GM13976 (cell line): ENCODE measurements at regions not wholly inside any gene's neighbourhood (a gene's known extent, or its start where the extent isn't known, plus 50 kb on each side); places are given as distances from the start of the nearest gene placed in this dataset.

Source experiments
- DNase-seq: peaks from one replicate; pipeline ENCODE4 v3.0.0; 2012; ENCODE audit warnings: low spot score
- in situ Hi-C: fragments of 300-500 bp; cut with MboI; formaldehyde crosslinking; loops from one replicate; pipeline ENCODE4 v1.12.0; 2022; ENCODE audit warnings: low sequenced_read_pairs, mixed read lengths, inconsistent platforms; ENCODE audit not compliant: unreplicated experiment
- TF ChIP-seq, protein P1 (sequence below): IDR thresholded peaks from 2 replicates; pipeline ENCODE4 v1.5.1; 2012; ENCODE audit warnings: borderline replicate concordance, mild to moderate bottlenecking; ENCODE audit not compliant: insufficient read depth; ENCODE audit errors: extremely low read depth, missing control alignments, control extremely low read depth

DNA sequence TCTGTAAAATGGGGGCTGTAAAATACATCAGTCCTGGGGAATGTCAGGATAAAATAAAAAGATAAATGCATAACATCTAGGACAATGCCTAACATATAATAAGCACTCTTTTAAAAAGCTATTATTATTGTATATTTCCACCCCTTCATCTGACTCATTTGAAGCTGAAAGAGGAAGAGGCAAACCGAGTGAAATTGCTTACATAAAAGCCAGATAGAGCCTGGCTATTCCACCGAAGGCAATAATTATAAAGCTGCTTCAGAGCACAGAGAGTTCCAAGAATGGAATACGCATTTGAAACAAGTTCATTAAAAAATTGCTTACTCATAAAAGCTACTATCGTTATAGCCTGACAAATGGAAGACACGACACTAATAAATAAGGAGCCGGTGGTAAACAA is 186.1 kb upstream of the CAMK1G start:
- TF ChIP-seq, protein P1, sequence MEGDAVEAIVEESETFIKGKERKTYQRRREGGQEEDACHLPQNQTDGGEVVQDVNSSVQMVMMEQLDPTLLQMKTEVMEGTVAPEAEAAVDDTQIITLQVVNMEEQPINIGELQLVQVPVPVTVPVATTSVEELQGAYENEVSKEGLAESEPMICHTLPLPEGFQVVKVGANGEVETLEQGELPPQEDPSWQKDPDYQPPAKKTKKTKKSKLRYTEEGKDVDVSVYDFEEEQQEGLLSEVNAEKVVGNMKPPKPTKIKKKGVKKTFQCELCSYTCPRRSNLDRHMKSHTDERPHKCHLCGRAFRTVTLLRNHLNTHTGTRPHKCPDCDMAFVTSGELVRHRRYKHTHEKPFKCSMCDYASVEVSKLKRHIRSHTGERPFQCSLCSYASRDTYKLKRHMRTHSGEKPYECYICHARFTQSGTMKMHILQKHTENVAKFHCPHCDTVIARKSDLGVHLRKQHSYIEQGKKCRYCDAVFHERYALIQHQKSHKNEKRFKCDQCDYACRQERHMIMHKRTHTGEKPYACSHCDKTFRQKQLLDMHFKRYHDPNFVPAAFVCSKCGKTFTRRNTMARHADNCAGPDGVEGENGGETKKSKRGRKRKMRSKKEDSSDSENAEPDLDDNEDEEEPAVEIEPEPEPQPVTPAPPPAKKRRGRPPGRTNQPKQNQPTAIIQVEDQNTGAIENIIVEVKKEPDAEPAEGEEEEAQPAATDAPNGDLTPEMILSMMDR, result no peak
- in situ Hi-C loops, result no loop called here
- DNase-seq, result no peak

DNA sequence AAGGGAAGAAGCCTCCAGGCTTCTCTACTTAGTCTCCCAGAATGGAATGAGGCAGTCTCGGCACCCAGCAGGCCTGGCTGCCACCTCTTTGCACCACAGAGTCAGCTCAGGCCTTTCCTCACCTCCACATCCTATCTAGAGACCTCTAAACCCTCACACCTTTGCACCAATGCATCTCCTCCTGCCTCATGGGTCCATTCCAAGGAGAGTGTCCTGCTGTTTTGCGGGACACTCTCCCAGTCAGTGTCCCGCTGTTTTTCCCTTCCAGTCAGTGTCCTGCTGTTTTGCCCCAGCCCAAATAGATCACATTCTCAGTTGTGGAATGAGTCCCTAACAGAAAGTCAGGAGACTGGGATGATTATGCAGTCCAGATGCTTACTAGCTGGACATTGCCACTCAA is 185.6 kb upstream of the CAMK1G start:
- in situ Hi-C loops, result no loop called here
- DNase-seq, result no peak

DNA sequence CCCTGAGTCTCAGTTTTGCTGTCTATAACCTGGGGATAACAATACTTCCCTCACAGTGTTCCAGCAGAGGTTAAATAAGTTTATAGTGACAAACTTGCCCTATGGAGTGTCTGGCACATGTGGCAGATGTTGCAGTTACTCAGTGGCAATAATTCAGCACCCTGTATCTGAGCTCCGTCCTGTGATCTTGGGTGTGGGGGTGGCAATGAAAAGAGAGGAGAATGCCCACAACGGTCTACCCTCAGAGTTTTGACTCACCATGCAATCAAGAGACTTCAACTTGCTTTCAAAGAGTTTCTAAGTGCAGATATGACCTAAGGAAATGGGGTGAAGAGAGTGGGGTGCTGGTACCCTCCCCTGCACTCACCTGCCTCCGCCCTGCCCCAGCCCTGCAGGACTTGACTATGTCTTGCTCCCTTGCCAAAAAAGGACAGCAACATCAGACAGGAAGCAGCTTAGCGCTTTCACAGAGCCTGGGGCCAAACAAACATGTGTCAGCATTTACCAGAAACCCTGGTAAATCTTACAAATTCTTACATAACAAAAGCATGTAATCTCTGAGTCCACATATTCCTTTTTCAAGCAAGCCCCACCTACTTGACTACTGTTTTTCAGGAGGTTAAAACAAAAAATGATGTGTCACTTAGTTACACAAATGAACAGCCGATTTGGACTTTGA is 185.1 kb upstream of the CAMK1G start:
- DNase-seq, result no peak
- TF ChIP-seq, protein P1, result no peak
- in situ Hi-C loops, result no loop called here

More for the DNA sequence above, 185.6 kb upstream of the CAMK1G start:
- TF ChIP-seq, protein P1, result no peak

DNA sequence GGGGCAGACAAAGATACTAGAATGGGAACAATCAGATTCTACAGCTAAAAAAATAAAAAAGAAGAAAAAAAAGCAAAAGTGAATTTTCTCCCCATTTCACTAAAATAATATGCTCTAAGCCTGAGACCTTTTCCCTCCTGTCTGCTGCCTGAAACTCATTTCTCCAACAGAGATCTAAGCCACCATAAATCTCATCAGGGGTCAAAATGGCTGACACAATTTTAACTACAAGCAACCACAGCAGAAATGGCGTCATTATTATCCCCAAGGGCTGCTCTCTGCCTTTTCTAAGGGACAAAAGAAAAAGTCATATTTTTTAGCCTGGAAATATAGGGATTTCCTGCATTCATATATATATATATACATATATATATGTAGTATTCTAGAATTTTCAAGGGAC is 183.7 kb upstream of the CAMK1G start:
- DNase-seq, result no peak
- TF ChIP-seq, protein P1, result no peak
- in situ Hi-C loops, result no loop called here

DNA sequence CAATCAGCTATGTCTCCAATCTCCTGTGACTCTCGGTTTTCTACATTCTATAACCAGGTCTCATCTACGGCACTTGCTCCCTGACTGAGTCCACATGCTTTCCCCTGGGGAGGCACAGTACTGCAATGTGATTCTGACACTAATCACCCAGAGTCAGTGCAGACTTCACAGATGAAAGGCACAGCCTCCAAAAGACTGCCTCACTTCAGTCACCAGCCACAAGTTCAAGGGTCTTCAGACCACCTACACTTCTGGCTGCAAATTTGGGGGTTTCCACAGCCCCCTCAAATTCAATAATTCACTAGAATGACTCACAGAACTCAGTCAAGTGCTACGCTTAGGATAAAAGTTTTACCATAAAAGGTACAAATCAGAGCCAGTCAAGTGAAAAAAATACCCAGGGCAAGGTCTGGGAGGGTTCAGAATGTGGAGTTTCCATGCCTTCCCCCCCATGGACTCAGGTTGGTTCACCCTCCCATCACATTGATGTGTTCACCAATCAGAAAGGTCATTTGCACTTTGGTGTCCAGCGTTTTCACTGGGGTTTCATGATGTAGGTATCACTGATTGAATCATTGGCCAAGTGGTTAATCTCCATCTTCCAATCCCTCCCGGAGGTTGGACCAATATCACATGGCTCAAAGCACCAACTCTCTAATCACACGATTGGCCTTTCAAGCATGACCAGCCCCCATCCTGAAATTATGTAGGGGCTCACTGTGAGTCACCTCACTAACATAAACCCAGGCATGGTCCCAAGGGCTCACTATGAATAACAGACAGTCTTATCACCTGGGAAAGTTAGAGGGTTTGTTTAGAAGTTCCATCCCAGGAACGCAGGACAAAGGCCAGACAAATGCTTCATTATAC is 182.9 kb upstream of the CAMK1G start:
- in situ Hi-C loops, result no loop called here
- TF ChIP-seq, protein P1, result no peak
- DNase-seq, result no peak

DNA sequence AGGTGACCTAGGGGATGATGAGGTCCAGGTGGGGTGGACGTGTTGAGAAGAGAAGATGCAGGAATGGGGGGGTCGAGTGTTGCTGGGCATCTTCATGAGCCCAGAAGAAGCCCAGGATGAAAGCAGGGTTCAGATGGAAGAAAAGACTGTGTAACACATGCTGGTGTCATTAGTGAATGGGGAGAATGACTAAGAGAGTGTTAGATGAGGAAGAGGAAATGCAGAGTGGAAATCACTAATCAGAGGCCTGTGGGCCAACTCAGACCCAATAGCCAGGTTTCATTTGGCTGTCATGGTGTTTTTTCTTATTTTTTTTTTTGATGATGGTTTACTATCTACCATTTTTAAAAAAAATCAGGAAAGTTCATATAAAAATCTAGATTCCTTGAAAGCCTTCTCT is 180.8 kb upstream of the CAMK1G start:
- in situ Hi-C loops, result no loop called here
- TF ChIP-seq, protein P1, result no peak
- no peak for DNase-seq

DNA sequence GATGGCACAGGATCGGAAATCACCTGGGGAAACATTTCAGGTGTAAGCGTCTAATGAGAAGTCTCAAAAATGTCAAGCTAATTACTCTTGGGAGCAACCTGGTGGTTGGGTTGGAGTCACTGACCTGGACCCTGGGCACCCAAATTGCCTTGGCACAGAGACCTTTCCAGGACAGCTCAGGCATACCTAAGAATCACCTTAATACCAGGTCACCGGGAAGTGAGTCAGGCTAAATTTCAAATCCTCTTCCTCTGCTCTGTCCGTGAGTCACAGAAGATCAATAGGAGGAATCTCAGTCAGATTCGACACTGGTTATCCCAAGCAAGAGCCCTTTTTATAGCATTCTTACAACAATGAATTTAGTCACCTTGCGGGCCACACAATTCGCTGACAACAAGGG is 179.6 kb upstream of the CAMK1G start:
- no peak for DNase-seq
- TF ChIP-seq, protein P1, result no peak
- in situ Hi-C loops, result no loop called here
